ENCODE measurements at regions not wholly inside any gene's neighbourhood (a gene's known extent, or its start where the extent isn't known, plus 50 kb on each side); places are given as distances from the start of the nearest gene placed in this dataset.

GRCh38 chr6:97548354-97548753, 265.3 kb upstream of the MMS22L start:
- Histone ChIP-seq H2AFZ (ENCODE audit: low read length) (no peak overlapping the region), H3K9me2 (replicated peaks; ENCODE audit: low read depth, low read length) (no peaks in the 10 kb centered on the region), H3K4me2 (ENCODE audit: low read depth, low read length, poor library complexity, severe bottlenecking) (no peak overlapping the region), H3K36me3 (ENCODE audit: insufficient read depth, low read length) (no peaks in the 10 kb centered on the region), H3K9ac (ENCODE audit: low read depth, low read length, poor library complexity, severe bottlenecking) (no peak overlapping the region), H4K20me1 (ENCODE audit: insufficient read depth, low read length, poor library complexity, severe bottlenecking) (no peaks in the 10 kb centered on the region), H3K4me1 (ENCODE audit: insufficient read depth, low read length, poor library complexity, severe bottlenecking) (no peaks in the 10 kb centered on the region), H3K4me3 (ENCODE audit: low read length, poor library complexity, severe bottlenecking) (no peak overlapping the region), H3F3A (ENCODE audit: low read depth) (no peaks in the 10 kb centered on the region), H3K79me2 (ENCODE audit: insufficient read depth, low read length) (no peaks in the 10 kb centered on the region), H3K27me3 (ENCODE audit: insufficient read depth, low read length, poor library complexity, severe bottlenecking) (no peaks in the 10 kb centered on the region), H3K9me3 (ENCODE audit: insufficient read depth, low read depth, low read length) (no peaks in the 10 kb centered on the region)
- TF ChIP-seq EZH2phosphoT487 (IDR thresholded peaks at IDR 0.05; ENCODE audit: borderline replicate concordance) (no peak), CTCF (conservative IDR thresholded peaks at IDR 0.05; ENCODE audit: low read length) (no peak)

DNA sequence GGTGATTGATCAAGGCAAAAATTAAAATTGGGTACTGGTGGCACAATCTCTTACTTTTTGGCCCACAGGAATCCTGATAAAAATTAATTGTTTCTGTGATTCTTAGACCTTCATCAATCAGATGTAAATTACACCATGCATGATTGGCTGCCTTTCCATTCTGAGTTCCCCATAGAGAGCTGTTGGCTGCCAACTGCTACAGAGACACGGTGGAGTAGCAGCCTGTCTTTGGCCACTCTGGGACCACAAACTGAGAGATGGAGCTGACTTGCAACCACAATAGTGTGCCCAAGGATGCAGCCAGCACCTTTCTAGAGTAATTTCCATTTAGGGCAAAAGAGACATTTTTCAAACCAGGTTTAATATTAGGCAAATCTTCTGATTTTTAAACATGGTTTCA, 274.3 kb upstream of the MMS22L start:
- Histone ChIP-seq H3K27me3 (ENCODE audit: insufficient read depth, low read length, poor library complexity, severe bottlenecking) (no peaks in the 10 kb centered on the region), H4K20me1 (ENCODE audit: insufficient read depth, low read length, poor library complexity, severe bottlenecking) (no peaks in the 10 kb centered on the region), H3K4me1 (ENCODE audit: insufficient read depth, low read length, poor library complexity, severe bottlenecking) (no peaks in the 10 kb centered on the region), H3K4me3 (ENCODE audit: low read length, poor library complexity, severe bottlenecking) (no peak overlapping the region), H3K9me3 (ENCODE audit: insufficient read depth, low read depth, low read length) (no peaks in the 10 kb centered on the region), H3K4me2 (ENCODE audit: low read depth, low read length, poor library complexity, severe bottlenecking) (no peak overlapping the region), H3F3A (ENCODE audit: low read depth) (no peaks in the 10 kb centered on the region), H3K79me2 (ENCODE audit: insufficient read depth, low read length) (no peaks in the 10 kb centered on the region), H3K9me2 (replicated peaks; ENCODE audit: low read depth, low read length) (no peaks in the 10 kb centered on the region), H3K9ac (ENCODE audit: low read depth, low read length, poor library complexity, severe bottlenecking) (no peak overlapping the region), H2AFZ (ENCODE audit: low read length) (no peak overlapping the region), H3K36me3 (ENCODE audit: insufficient read depth, low read length) (no peaks in the 10 kb centered on the region)
- no peak for TF ChIP-seq CTCF (conservative IDR thresholded peaks at IDR 0.05; ENCODE audit: low read length)
- TF ChIP-seq EZH2phosphoT487 (IDR thresholded peaks at IDR 0.05; ENCODE audit: borderline replicate concordance) = no peak

DNA sequence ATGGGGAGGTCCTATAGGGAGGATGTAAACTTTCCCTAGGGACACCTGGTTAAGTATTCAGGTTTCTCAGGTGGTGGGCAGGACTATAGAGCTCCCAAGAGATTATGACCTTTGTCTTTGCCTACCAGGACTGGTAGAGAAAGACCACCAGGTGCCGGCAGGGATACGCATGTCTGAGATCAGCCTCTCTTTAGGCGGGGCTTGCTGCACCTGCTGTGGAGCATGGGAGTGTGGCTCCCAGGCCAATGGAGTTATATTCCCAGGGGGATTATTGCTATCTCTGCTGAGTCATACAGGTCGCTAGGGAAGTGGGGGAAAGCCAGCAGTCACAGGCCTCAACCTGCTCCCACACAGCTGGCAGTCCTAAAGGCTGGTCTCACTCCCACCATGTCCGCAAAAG, 280.5 kb upstream of the MMS22L start:
- no peaks in the 10 kb centered on the region for H3K27me3 ChIP-seq (ENCODE audit: insufficient read depth, low read length, poor library complexity, severe bottlenecking)
- no peaks in the 10 kb centered on the region for H3K36me3 ChIP-seq (ENCODE audit: insufficient read depth, low read length)
- H3K9me2 ChIP-seq (replicated peaks; ENCODE audit: low read depth, low read length) = no peaks in the 10 kb centered on the region
- no peaks in the 10 kb centered on the region for H4K20me1 ChIP-seq (ENCODE audit: insufficient read depth, low read length, poor library complexity, severe bottlenecking)
- TF ChIP-seq CTCF (conservative IDR thresholded peaks at IDR 0.05; ENCODE audit: low read length) = no peak
- TF ChIP-seq EZH2phosphoT487 (IDR thresholded peaks at IDR 0.05; ENCODE audit: borderline replicate concordance) = no peak
- no peaks in the 10 kb centered on the region for H3K79me2 ChIP-seq (ENCODE audit: insufficient read depth, low read length)
- H3K9me3 ChIP-seq (ENCODE audit: insufficient read depth, low read depth, low read length) = no peaks in the 10 kb centered on the region
- H3K4me2 ChIP-seq (ENCODE audit: low read depth, low read length, poor library complexity, severe bottlenecking) = no peak overlapping the region
- no peak overlapping the region for H3K4me3 ChIP-seq (ENCODE audit: low read length, poor library complexity, severe bottlenecking)
- H3K4me1 ChIP-seq (ENCODE audit: insufficient read depth, low read length, poor library complexity, severe bottlenecking) = no peaks in the 10 kb centered on the region
- no peaks in the 10 kb centered on the region for H3F3A ChIP-seq (ENCODE audit: low read depth)
- H2AFZ ChIP-seq (ENCODE audit: low read length) = no peak overlapping the region
- no peak overlapping the region for H3K9ac ChIP-seq (ENCODE audit: low read depth, low read length, poor library complexity, severe bottlenecking)
